Skeletal muscle tissue (tissue), 4 donors: ENCODE measurements at regions not wholly inside any gene's neighbourhood (a gene's known extent, or its start where the extent isn't known, plus 50 kb on each side); places are given as distances from the start of the nearest gene placed in this dataset. TPM values are rescaled to one million over a fixed set of nuclear protein-coding genes. Genes with fewer than 3 reads are reported as not detected.
"Not testable (repeated sequence)": the region's sequence is repeated elsewhere in the genome, so short reads cannot be mapped to it uniquely, and the experiment has no call there.

ENCODE experiments used
- H3K27ac ChIP-seq: one replicate; pipeline ENCODE4 v1.7.0; 2013; ENCODE audit warnings: mild to moderate bottlenecking, low read depth, low read length, inconsistent platforms
- H3K27me3 ChIP-seq, 3 donors: one replicate each; pipeline ENCODE4 v1.7.0; 2013; ENCODE audit warnings: low read length in 3 of 3; ENCODE audit not compliant: control insufficient read depth in 3 of 3, insufficient read depth in 3 of 3
- H3K36me3 ChIP-seq, 3 donors: one replicate each; pipeline ENCODE4 v1.7.0; 2013; ENCODE audit warnings: low read length in 3 of 3; ENCODE audit not compliant: control insufficient read depth in 3 of 3, insufficient read depth in 3 of 3
- H3K4me1 ChIP-seq, 3 donors: one replicate each; pipeline ENCODE4 v1.7.0; 2013; ENCODE audit warnings: low read length in 3 of 3, mild to moderate bottlenecking in 3 of 3; ENCODE audit not compliant: control insufficient read depth in 3 of 3, insufficient read depth in 3 of 3
- H3K4me3 ChIP-seq, 3 donors: one replicate each; pipeline ENCODE4 v1.7.0; 2013; ENCODE audit warnings: low read length in 3 of 3
- H3K9ac ChIP-seq, 3 donors: one replicate each; pipeline ENCODE4 v1.7.0; 2013; ENCODE audit warnings: low read length in 3 of 3, mild to moderate bottlenecking in 3 of 3, moderate library complexity in 2 of 3, low read depth in 1 of 3
- H3K9me3 ChIP-seq, 3 donors: one replicate each; pipeline ENCODE4 v1.7.0; 2013; ENCODE audit warnings: low read length in 3 of 3; ENCODE audit not compliant: control insufficient read depth in 3 of 3
- small RNA-seq: library from RNA; depleted of rRNA; stranded (forward); fragments of <200 nt; gene quantifications from one replicate; pipeline ENCODE3, GENCODE V24; 2014
- donor health status: Osteomylitis.

DNA sequence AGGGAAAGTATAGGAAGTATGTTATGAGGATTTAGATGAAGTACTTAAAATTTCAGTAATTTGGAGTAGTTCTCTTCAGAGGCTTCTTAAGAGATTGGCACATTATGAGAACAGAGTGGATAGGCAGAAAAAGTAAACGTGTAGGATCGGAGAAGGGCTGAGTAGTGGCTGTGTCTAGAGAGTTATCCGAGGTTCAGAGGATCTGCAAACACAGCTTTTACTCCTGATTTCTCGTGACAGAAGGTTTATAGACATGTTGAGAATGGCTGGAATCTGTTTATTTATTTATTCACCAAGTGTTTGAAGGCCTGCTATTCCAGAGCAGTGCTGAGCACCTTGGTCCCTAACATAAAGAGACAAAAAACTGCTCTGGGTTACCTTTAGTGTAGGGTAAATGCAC is 51.4 kb upstream of the NIPA1 start:
- H3K27ac ChIP-seq, H3K4me3 ChIP-seq, H3K4me1 ChIP-seq, H3K36me3 ChIP-seq, H3K9me3 ChIP-seq, H3K27me3 ChIP-seq, H3K9ac ChIP-seq: not testable (repeated sequence)

DNA sequence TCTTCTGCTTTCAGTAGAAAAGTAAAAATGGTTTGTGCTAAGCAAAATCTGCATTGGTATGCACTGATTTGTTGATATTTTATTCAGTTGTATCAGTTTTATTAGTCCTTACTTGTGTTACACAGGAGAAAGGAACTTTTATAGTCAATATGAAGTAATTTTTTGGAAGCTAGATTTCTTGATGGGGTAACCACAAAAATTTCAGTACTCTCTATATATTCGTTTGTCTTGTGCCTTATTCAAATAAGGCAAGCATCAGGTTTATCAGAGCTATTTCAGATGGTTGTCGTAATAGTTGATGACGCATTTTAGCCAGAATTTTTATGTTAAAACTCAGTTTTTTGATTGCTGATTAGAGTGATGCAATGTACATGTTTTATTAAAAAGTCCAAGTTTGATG is 50.7 kb upstream of the NIPA1 start:
- Histone ChIP-seq H3K9ac (no peak overlapping the region), H3K9me3 (no peaks in the 10 kb centered on the region), H3K27ac (no peak overlapping the region), H3K4me1 (no peaks in the 10 kb centered on the region), H3K27me3 (no peaks in the 10 kb centered on the region), H3K36me3 (no peaks in the 10 kb centered on the region), H3K4me3 (no peak overlapping the region)

DNA sequence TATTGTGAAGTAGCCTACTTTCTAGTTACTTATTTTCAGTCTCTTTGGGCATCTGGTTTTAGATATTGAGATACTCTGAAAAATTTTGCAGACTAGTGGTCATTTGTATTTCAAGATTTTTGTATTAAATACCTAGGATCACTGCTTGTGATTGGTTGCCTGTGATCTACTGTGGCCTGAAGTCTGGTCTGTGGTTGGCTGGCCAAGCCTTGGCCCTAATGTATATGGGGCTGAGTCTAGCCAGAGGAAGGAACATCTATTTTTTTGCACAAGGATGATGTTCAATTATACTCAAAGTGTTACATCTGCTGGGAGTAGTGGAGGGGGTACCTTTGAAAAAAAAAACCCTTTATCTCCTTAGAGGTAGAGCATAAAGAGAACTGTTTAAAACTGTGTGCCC is 50.2 kb upstream of the NIPA1 start:
- not testable (repeated sequence) for H3K27me3 ChIP-seq, H3K4me1 ChIP-seq, H3K9me3 ChIP-seq, H3K4me3 ChIP-seq, H3K36me3 ChIP-seq, H3K9ac ChIP-seq, H3K27ac ChIP-seq

Small RNA genes lying in the stretch of these regions (small RNA-seq; reads per million reads assigned to genes)
- gene AC138649.4 = not detected
- not detected for gene RN7SL495P
